ENCODE measurements at regions not wholly inside any gene's neighbourhood (a gene's known extent, or its start where the extent isn't known, plus 50 kb on each side); places are given as distances from the start of the nearest gene placed in this dataset.

GRCh38 chr17:36842963-36843558 is 94.2 kb upstream of the LHX1 start:
- H2AFZ ChIP-seq (ENCODE audit: low read depth, low read length, poor library complexity, severe bottlenecking), result no peak overlapping the region
- H3K9me2 ChIP-seq (ENCODE audit: insufficient read depth), result no peaks in the 10 kb centered on the region
- CTCF ChIA-PET, result no interaction called here
- POLR2A ChIA-PET, result no interaction called here
- no peak overlapping the region for H3K4me3 ChIP-seq (replicated peaks in 1 of 2; ENCODE audit: low read depth in 1 of 2, low read length in 2 of 2)
- no TSS peak for BruUV-seq (replicated peaks)
- H3K9ac ChIP-seq (ENCODE audit: low read length), result no peak overlapping the region
- no peaks in the 10 kb centered on the region for H3K79me2 ChIP-seq (ENCODE audit: insufficient read depth, low read length)
- TF ChIP-seq ELF1 (IDR thresholded peaks at IDR 0.05; ENCODE audit: borderline replicate concordance, low read depth) (no peak), EGR1 (IDR thresholded peaks at IDR 0.05; ENCODE audit: low read depth) (no peak), ZNF274 (IDR thresholded peaks at IDR 0.05; ENCODE audit: low read depth, low read length) (no peak), YY1 (IDR thresholded peaks at IDR 0.05; ENCODE audit: extremely low read depth, insufficient replicate concordance, low read depth, low read length) (no peak), ZBTB33 (IDR thresholded peaks at IDR 0.05; ENCODE audit: extremely low read depth, insufficient replicate concordance, low read length) (no peak), TCF7L2 (IDR thresholded peaks at IDR 0.05; ENCODE audit: borderline replicate concordance, extremely low read depth, insufficient read depth, insufficient read length) (no peak), SIN3A (IDR thresholded peaks at IDR 0.05; ENCODE audit: low read depth) (no peak), ZFX (IDR thresholded peaks at IDR 0.05) (no peak), POLR2AphosphoS5 (IDR thresholded peaks at IDR 0.05; ENCODE audit: low read depth, low read length) (no peak), CBX3 (IDR thresholded peaks at IDR 0.05; ENCODE audit: low read depth) (no peak), ATF3 (IDR thresholded peaks at IDR 0.05) (no peak), POLR2A (IDR thresholded peaks at IDR 0.05; ENCODE audit: borderline replicate concordance, extremely low read depth, insufficient read depth, insufficient read length) (no peak), EZH2phosphoT487 (IDR thresholded peaks at IDR 0.05; ENCODE audit: borderline replicate concordance) (no peak)
- peaks cover 0 to 2% of the 10 kb centered on the region in 2 experiments; a peak in 1 of 4 replicates for H3K4me1 ChIP-seq (ENCODE audit: control insufficient read depth in 1 of 2, insufficient read depth in 2 of 2, low read length in 2 of 2)
- DNase-seq (ENCODE audit: low read depth, low spot score), result no peak
- H4K20me1 ChIP-seq (ENCODE audit: insufficient read depth), result no peaks in the 10 kb centered on the region
- no peaks in the 10 kb centered on the region for H3K36me3 ChIP-seq (ENCODE audit: control insufficient read depth in 1 of 2, insufficient read depth in 2 of 2, low read length in 2 of 2)
- RAD21 ChIA-PET (ENCODE audit: low non-redundant PET in 1 of 2, low total read pairs in 2 of 2, uncharacterized antibody in 2 of 2, unreplicated experiment in 2 of 2), result no interaction called here
- no peak overlapping the region for H3K27ac ChIP-seq (ENCODE audit: low read depth, low read length)
- no peaks in the 10 kb centered on the region for H3K27me3 ChIP-seq (ENCODE audit: insufficient read depth, low read length)
- no peak overlapping the region for H3K4me2 ChIP-seq (ENCODE audit: low read length)
- no peak for ATAC-seq
- intact Hi-C loops (cut with micrococcal nuclease), result no loop called here
- H3K9me3 ChIP-seq (ENCODE audit: control insufficient read depth in 1 of 2, insufficient read depth in 1 of 2, low read depth in 1 of 2, low read length in 2 of 2), result no peaks in the 10 kb centered on the region; a peak in 1 of 4 replicates
